Right ventricle myocardium superior (tissue), 1 donor: ENCODE measurements at regions not wholly inside any gene's neighbourhood (a gene's known extent, or its start where the extent isn't known, plus 50 kb on each side); places are given as distances from the start of the nearest gene placed in this dataset.
"Not testable (repeated sequence)": the region's sequence is repeated elsewhere in the genome, so short reads cannot be mapped to it uniquely, and the experiment has no call there.

Experiments
- ATAC-seq: fragments of 200-7000 bp; cut with Tn5 transposase; one replicate; pipeline ENCODE4 v1.9.1; 2020; ENCODE audit warnings: mild to moderate bottlenecking; ENCODE audit not compliant: poor library complexity
- DNase-seq: peaks from one replicate; pipeline ENCODE4 v3.0.0-alpha.2; 2020
- intact Hi-C: fragments of 100-400 bp; cut with DNase I; formaldehyde crosslinking; loops from one replicate; pipeline ENCODE4 v1.11.2; 2022
- donor health status: DM: no; HTN: yes; CAD: no; lungs with severe emphysema.

GRCh38 chr6:51027283-51028065, 208.8 kb downstream of the TFAP2B start:
- no peak for ATAC-seq

GRCh38 chr6:51028276-51028675, 209.6 kb downstream of the TFAP2B start:
- no peak for ATAC-seq
- DNase-seq = no peak
- intact Hi-C loops = no loop called here

More at GRCh38 chr6:51027283-51028065, 208.8 kb downstream of the TFAP2B start:
- no peak for DNase-seq
- intact Hi-C loops = no loop called here

- DNase-seq (no peak), ATAC-seq (no peak)
- intact Hi-C loops = no loop called here
These were observed 210.9 kb downstream of the TFAP2B start for GRCh38 chr6:51029561-51029960.

- ATAC-seq (no peak), DNase-seq (no peak)
- intact Hi-C loops = no loop called here
These were observed 226.9 kb downstream of the TFAP2B start for GRCh38 chr6:51045548-51045947.

- DNase-seq = no peak
- intact Hi-C loops = no loop called here
- no peak for ATAC-seq
These were observed 230.8 kb downstream of the TFAP2B start for GRCh38 chr6:51049288-51049982.

- intact Hi-C loops = no loop called here
- no peak for ATAC-seq
- DNase-seq = no peak
These were observed 231.6 kb downstream of the TFAP2B start for GRCh38 chr6:51049983-51050877.

- intact Hi-C loops, ATAC-seq, DNase-seq: not testable (repeated sequence)
These were observed 234.0 kb downstream of the TFAP2B start for GRCh38 chr6:51052716-51053115.

GRCh38 chr6:51055316-51055715, 236.6 kb downstream of the TFAP2B start:
- DNase-seq, intact Hi-C loops, ATAC-seq: not testable (repeated sequence)

GRCh38 chr6:51057296-51057695, 238.6 kb downstream of the TFAP2B start:
- intact Hi-C loops = no loop called here
- DNase-seq (no peak), ATAC-seq (no peak)

GRCh38 chr6:51060262-51060762, 241.6 kb downstream of the TFAP2B start:
- ATAC-seq = no peak
- intact Hi-C loops = no loop called here

GRCh38 chr6:51062166-51062722, 243.6 kb downstream of the TFAP2B start:
- DNase-seq = no peak
- intact Hi-C loops = no loop called here

More at GRCh38 chr6:51060262-51060762, 241.6 kb downstream of the TFAP2B start:
- DNase-seq = no peak

GRCh38 chr6:51077821-51078518, 259.3 kb downstream of the TFAP2B start:
- DNase-seq (no peak), ATAC-seq (no peak)
- intact Hi-C loops = no loop called here

More at GRCh38 chr6:51062166-51062722, 243.6 kb downstream of the TFAP2B start:
- ATAC-seq = no peak

GRCh38 chr6:51090343-51090742, 271.7 kb downstream of the TFAP2B start:
- no peak for ATAC-seq
- intact Hi-C loops = no loop called here
- DNase-seq = no peak

GRCh38 chr6:51093871-51094270, 275.2 kb downstream of the TFAP2B start:
- intact Hi-C loops = no loop called here
- ATAC-seq (no peak), DNase-seq (no peak)

GRCh38 chr6:51094271-51094670, 275.6 kb downstream of the TFAP2B start:
- DNase-seq = no peak
- intact Hi-C loops = no loop called here
- no peak for ATAC-seq

GRCh38 chr6:51098246-51098645, 279.6 kb downstream of the TFAP2B start:
- no peak for DNase-seq
- ATAC-seq = no peak
- intact Hi-C loops = no loop called here

- intact Hi-C loops = no loop called here
- no peak for DNase-seq
- ATAC-seq = no peak
These were observed 280.1 kb downstream of the TFAP2B start for GRCh38 chr6:51098791-51099190.

- ATAC-seq = no peak
- DNase-seq = no peak
- intact Hi-C loops = no loop called here
These were observed 280.5 kb downstream of the TFAP2B start for GRCh38 chr6:51099201-51099600.
